ENCODE measurements at regions not wholly inside any gene's neighbourhood (a gene's known extent, or its start where the extent isn't known, plus 50 kb on each side); places are given as distances from the start of the nearest gene placed in this dataset.

GRCh38 chr3:6273878-6274277, 587.0 kb upstream of the GRM7 start:
- Histone ChIP-seq H3K27me3 (no peaks in the 10 kb centered on the region), H3K4me3 (no peak overlapping the region), H3K4me1 (no peaks in the 10 kb centered on the region), H3K36me3 (no peaks in the 10 kb centered on the region), H3K9me3 (no peaks in the 10 kb centered on the region), H3K27ac (no peak overlapping the region)
- no peak for DNase-seq (ENCODE audit: low spot score in 2 of 2)
- no peak for TF ChIP-seq POLR2A (IDR thresholded peaks at IDR 0.05)
- no peak for TF ChIP-seq CTCF (IDR thresholded peaks at IDR 0.05)
- TF ChIP-seq EP300 (IDR thresholded peaks at IDR 0.05), result no peak
- no peak for TF ChIP-seq POLR2AphosphoS5 (IDR thresholded peaks at IDR 0.05)
- 78% methylated on average over 3 of the region's 3 CpGs for WGBS

GRCh38 chr3:6281662-6282061, 579.3 kb upstream of the GRM7 start:
- Histone ChIP-seq H3K27me3 (no peaks in the 10 kb centered on the region), H3K27ac (no peak overlapping the region), H3K4me3 (no peak overlapping the region), H3K4me1 (no peaks in the 10 kb centered on the region), H3K9me3 (no peaks in the 10 kb centered on the region), H3K36me3 (no peaks in the 10 kb centered on the region)
- TF ChIP-seq EP300 (IDR thresholded peaks at IDR 0.05) (no peak), POLR2AphosphoS5 (IDR thresholded peaks at IDR 0.05) (no peak), CTCF (IDR thresholded peaks at IDR 0.05) (no peak), POLR2A (IDR thresholded peaks at IDR 0.05) (no peak)
- no peak for DNase-seq (ENCODE audit: low spot score in 2 of 2)

GRCh38 chr3:6282918-6283317, 578.0 kb upstream of the GRM7 start:
- Histone ChIP-seq H3K36me3 (no peaks in the 10 kb centered on the region), H3K9me3 (no peaks in the 10 kb centered on the region), H3K4me1 (no peaks in the 10 kb centered on the region), H3K27me3 (no peaks in the 10 kb centered on the region), H3K27ac (no peak overlapping the region), H3K4me3 (no peak overlapping the region)
- TF ChIP-seq EP300 (IDR thresholded peaks at IDR 0.05) (no peak), POLR2A (IDR thresholded peaks at IDR 0.05) (no peak), CTCF (IDR thresholded peaks at IDR 0.05) (no peak), POLR2AphosphoS5 (IDR thresholded peaks at IDR 0.05) (no peak)
- 46% methylated on average over 4 of the region's 4 CpGs for WGBS
- no peak for DNase-seq (ENCODE audit: low spot score in 2 of 2)

- Histone ChIP-seq H3K27ac (no peak overlapping the region), H3K4me1 (no peaks in the 10 kb centered on the region), H3K9me3 (no peaks in the 10 kb centered on the region), H3K27me3 (no peaks in the 10 kb centered on the region), H3K36me3 (no peaks in the 10 kb centered on the region), H3K4me3 (no peak overlapping the region)
- TF ChIP-seq POLR2A (IDR thresholded peaks at IDR 0.05), result no peak
- TF ChIP-seq EP300 (IDR thresholded peaks at IDR 0.05), result no peak
- no peak for TF ChIP-seq CTCF (IDR thresholded peaks at IDR 0.05)
- TF ChIP-seq POLR2AphosphoS5 (IDR thresholded peaks at IDR 0.05), result no peak
- whole genome bisulfite sequencing, result 48% methylated on average over 5 of the region's 5 CpGs
- no peak for DNase-seq (ENCODE audit: low spot score in 2 of 2)
Observed at GRCh38 chr3:6287088-6287875, 573.6 kb upstream of the GRM7 start.

- DNase-seq (ENCODE audit: low spot score in 2 of 2), result no peak
- no peaks in the 10 kb centered on the region for H3K27me3 ChIP-seq
- H3K27ac ChIP-seq, result no peak overlapping the region
- no peaks in the 10 kb centered on the region for H3K36me3 ChIP-seq
- H3K9me3 ChIP-seq, result peaks cover 18% of the 10 kb centered on the region
- WGBS, result 58% methylated on average over 3 of the region's 3 CpGs
- TF ChIP-seq POLR2A (IDR thresholded peaks at IDR 0.05) (no peak), CTCF (IDR thresholded peaks at IDR 0.05) (no peak), POLR2AphosphoS5 (IDR thresholded peaks at IDR 0.05) (no peak), EP300 (IDR thresholded peaks at IDR 0.05) (no peak)
- H3K4me1 ChIP-seq, result no peaks in the 10 kb centered on the region
- no peak overlapping the region for H3K4me3 ChIP-seq
Observed at GRCh38 chr3:6301626-6302025, 559.3 kb upstream of the GRM7 start.
